HepG2 (cell line): ENCODE measurements at regions not wholly inside any gene's neighbourhood (a gene's known extent, or its start where the extent isn't known, plus 50 kb on each side); places are given as distances from the start of the nearest gene placed in this dataset.

Source experiments
- CREB1 ChIP-seq, 2 experiments: fragments of 450-650 bp in 1 of 2; IDR thresholded peaks; 2 replicates each; pipeline ENCODE4 v1.6.1; 2016 to 2017; ENCODE audit warnings: control low read depth in 1 of 2, mild to moderate bottlenecking in 1 of 2, missing compliant biosample characterization in 1 of 2, missing genetic modification characterization in 1 of 2
- EEA1 ChIP-seq: sonication (generic); formaldehyde crosslinking; IDR thresholded peaks from 2 replicates; pipeline ENCODE4 v1.5.1; 2020; ENCODE audit warnings: mild to moderate bottlenecking, missing genetic modification reagents, borderline replicate concordance
- KLF12 ChIP-seq: sonication (generic); formaldehyde crosslinking; IDR thresholded peaks from 2 replicates; pipeline ENCODE4 v1.4.0; 2020; ENCODE audit warnings: missing genetic modification reagents, borderline replicate concordance
- LCORL ChIP-seq, 2 experiments: fragments of 450-650 bp in 1 of 2; sonication (generic) in 1 of 2; formaldehyde crosslinking in 1 of 2; IDR thresholded peaks; 2 replicates each; pipeline versions ENCODE4 v1.5.0 to v1.6.1; 2017 to 2020; ENCODE audit warnings: antibody characterized with exemption in 1 of 2, missing genetic modification reagents in 1 of 2
- SIN3A ChIP-seq: IDR thresholded peaks from 2 replicates; pipeline ENCODE4 v1.6.1; 2011; ENCODE audit warnings: low read depth, mild to moderate bottlenecking, control low read depth, low read length, borderline replicate concordance
- YEATS4 ChIP-seq: sonication (generic); formaldehyde crosslinking; IDR thresholded peaks from 2 replicates; pipeline ENCODE4 v1.4.0; 2020; ENCODE audit warnings: missing genetic modification reagents, borderline replicate concordance
- ZNF550 ChIP-seq: sonication (generic); formaldehyde crosslinking; IDR thresholded peaks from 2 replicates; pipeline ENCODE4 v1.4.0; 2020; ENCODE audit warnings: mild to moderate bottlenecking, missing genetic modification reagents, borderline replicate concordance
- ZNF776 ChIP-seq: sonication (generic); formaldehyde crosslinking; IDR thresholded peaks from 2 replicates; pipeline ENCODE4 v1.4.0; 2020; ENCODE audit warnings: mild to moderate bottlenecking, missing genetic modification reagents
- TF ChIP-seq, protein P1 (sequence below), 2 experiments: sonication (generic) in 1 of 2; formaldehyde crosslinking in 1 of 2; IDR thresholded peaks; 2 replicates each; pipeline versions ENCODE4 v1.5.1 to v1.6.1; 2011 to 2020; ENCODE audit warnings: borderline replicate concordance in 1 of 2, low read depth in 1 of 2, low read length in 1 of 2, mild to moderate bottlenecking in 1 of 2, missing genetic modification reagents in 1 of 2, moderate library complexity in 1 of 2
- TF ChIP-seq, protein P2 (sequence below): IDR thresholded peaks from 2 replicates; pipeline ENCODE4 v1.6.1; 2016; ENCODE audit warnings: low read depth, control low read depth
- TF ChIP-seq, protein P3 (sequence below), 2 experiments: fragments of 450-650 bp in 1 of 2; sonication (generic) in 1 of 2; formaldehyde crosslinking in 1 of 2; IDR thresholded peaks; 2 replicates each; pipeline versions ENCODE4 v1.6.1 to v1.8.0; 2016 to 2022; ENCODE audit warnings: antibody characterized with exemption in 1 of 2, mild to moderate bottlenecking in 1 of 2, missing genetic modification reagents in 1 of 2

DNA sequence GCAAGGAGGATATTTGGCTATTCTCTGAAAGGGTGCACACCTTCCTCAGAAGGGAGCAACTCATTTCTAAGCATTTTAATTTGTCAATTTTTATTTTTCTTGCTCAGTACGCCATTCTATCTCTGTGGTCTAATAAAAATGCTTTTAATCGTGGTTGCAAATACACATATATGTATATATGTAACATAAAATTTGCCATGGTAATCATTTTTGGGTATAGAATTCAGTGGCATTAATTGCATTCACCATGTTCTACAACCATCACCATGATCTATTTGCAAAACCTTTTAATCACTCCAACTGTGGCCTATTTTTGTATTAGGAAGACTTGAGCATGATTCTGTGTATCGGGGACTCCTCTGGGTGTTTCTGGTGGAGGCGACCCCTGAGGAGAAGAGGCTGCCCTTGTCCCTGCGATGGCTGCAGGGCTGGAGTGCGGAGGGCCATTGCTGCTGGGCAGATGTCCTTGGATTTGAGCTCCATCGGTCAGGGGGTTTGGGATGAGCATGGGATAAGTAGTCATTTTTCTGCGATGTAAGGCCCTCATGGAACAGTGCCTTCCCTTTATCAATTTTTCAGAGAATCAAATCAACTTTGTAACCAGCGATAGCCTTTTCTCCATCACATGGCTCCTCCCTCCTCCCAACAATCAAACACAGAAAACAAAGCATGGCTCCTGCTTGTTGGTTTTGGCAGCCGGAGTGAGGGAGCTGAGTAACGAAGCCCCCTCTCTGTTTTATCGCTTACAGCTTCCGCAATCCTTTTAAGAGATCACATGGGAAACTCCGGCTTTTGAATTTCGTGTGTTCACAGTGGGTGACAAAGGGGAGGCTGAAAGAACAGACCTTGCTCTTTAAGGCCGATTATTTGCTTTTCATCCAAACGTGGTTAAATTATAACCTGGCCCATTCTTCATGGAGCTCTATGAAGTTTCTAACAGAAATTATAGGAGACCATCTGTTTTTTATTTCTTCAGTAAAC lies 187.3 kb downstream of the TENT4A start (continued):
- TF ChIP-seq, protein P1, sequence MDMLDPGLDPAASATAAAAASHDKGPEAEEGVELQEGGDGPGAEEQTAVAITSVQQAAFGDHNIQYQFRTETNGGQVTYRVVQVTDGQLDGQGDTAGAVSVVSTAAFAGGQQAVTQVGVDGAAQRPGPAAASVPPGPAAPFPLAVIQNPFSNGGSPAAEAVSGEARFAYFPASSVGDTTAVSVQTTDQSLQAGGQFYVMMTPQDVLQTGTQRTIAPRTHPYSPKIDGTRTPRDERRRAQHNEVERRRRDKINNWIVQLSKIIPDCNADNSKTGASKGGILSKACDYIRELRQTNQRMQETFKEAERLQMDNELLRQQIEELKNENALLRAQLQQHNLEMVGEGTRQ (IDR thresholded peaks at IDR 0.05; ENCODE audit: low read depth, low read length): peak; percentile 32; the same call in 1 of the 2 replicates
- TF ChIP-seq, protein P1 (CRISPR knock-in tag; IDR thresholded peaks at IDR 0.05; ENCODE audit: borderline replicate concordance): peak; percentile 58; the same call in 1 of the 2 replicates
- no peak for TF ChIP-seq LCORL (IDR thresholded peaks at IDR 0.05)
- TF ChIP-seq LCORL (CRISPR knock-in tag; IDR thresholded peaks at IDR 0.05): 0 out of 2 replicates have a peak, but pooled peaks have one; percentile 62
- TF ChIP-seq, protein P2, sequence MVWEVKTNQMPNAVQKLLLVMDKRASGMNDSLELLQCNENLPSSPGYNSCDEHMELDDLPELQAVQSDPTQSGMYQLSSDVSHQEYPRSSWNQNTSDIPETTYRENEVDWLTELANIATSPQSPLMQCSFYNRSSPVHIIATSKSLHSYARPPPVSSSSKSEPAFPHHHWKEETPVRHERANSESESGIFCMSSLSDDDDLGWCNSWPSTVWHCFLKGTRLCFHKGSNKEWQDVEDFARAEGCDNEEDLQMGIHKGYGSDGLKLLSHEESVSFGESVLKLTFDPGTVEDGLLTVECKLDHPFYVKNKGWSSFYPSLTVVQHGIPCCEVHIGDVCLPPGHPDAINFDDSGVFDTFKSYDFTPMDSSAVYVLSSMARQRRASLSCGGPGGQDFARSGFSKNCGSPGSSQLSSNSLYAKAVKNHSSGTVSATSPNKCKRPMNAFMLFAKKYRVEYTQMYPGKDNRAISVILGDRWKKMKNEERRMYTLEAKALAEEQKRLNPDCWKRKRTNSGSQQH (CRISPR knock-in tag): no peak
- TF ChIP-seq KLF12 (CRISPR knock-in tag): no peak
- TF ChIP-seq SIN3A: no peak
- TF ChIP-seq EEA1 (CRISPR knock-in tag): no peak
- TF ChIP-seq ZNF550 (CRISPR knock-in tag): no peak
- TF ChIP-seq ZNF776 (CRISPR knock-in tag): no peak
- TF ChIP-seq, protein P3, sequence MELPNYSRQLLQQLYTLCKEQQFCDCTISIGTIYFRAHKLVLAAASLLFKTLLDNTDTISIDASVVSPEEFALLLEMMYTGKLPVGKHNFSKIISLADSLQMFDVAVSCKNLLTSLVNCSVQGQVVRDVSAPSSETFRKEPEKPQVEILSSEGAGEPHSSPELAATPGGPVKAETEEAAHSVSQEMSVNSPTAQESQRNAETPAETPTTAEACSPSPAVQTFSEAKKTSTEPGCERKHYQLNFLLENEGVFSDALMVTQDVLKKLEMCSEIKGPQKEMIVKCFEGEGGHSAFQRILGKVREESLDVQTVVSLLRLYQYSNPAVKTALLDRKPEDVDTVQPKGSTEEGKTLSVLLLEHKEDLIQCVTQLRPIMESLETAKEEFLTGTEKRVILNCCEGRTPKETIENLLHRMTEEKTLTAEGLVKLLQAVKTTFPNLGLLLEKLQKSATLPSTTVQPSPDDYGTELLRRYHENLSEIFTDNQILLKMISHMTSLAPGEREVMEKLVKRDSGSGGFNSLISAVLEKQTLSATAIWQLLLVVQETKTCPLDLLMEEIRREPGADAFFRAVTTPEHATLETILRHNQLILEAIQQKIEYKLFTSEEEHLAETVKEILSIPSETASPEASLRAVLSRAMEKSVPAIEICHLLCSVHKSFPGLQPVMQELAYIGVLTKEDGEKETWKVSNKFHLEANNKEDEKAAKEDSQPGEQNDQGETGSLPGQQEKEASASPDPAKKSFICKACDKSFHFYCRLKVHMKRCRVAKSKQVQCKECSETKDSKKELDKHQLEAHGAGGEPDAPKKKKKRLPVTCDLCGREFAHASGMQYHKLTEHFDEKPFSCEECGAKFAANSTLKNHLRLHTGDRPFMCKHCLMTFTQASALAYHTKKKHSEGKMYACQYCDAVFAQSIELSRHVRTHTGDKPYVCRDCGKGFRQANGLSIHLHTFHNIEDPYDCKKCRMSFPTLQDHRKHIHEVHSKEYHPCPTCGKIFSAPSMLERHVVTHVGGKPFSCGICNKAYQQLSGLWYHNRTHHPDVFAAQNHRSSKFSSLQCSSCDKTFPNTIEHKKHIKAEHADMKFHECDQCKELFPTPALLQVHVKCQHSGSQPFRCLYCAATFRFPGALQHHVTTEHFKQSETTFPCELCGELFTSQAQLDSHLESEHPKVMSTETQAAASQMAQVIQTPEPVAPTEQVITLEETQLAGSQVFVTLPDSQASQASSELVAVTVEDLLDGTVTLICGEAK (IDR thresholded peaks at IDR 0.05): no peak
- TF ChIP-seq, protein P3 (CRISPR knock-in tag; IDR thresholded peaks at IDR 0.05): no peak
- TF ChIP-seq YEATS4 (CRISPR knock-in tag): peak; percentile 50; the same call in 1 of the 2 replicates
- TF ChIP-seq CREB1 (IDR thresholded peaks at IDR 0.05): no peak
- peak; percentile 60 for TF ChIP-seq CREB1 (CRISPR knock-in tag; IDR thresholded peaks at IDR 0.05)
